ENCODE measurements at regions not wholly inside any gene's neighbourhood (a gene's known extent, or its start where the extent isn't known, plus 50 kb on each side); places are given as distances from the start of the nearest gene placed in this dataset.

GRCh38 chr4:59179372-59179771, 2020.8 kb upstream of the ADGRL3 start:
- TF ChIP-seq CTCF (IDR thresholded peaks at IDR 0.05; ENCODE audit: insufficient read depth, low read depth, low read length): no peak
- H3K36me3 ChIP-seq (ENCODE audit: control insufficient read depth, insufficient read depth, low read length): no peaks in the 10 kb centered on the region
- DNase-seq (ENCODE audit: low read depth): no peak
- H3K4me3 ChIP-seq (ENCODE audit: low read depth, low read length): no peak overlapping the region
- ChIA-PET POLR2A (no interaction called here), CTCF (no interaction called here)
- H3K27me3 ChIP-seq (ENCODE audit: control insufficient read depth, insufficient read depth, low read length): no peaks in the 10 kb centered on the region

- ChIA-PET POLR2A (no interaction called here), CTCF (no interaction called here)
- no peak for DNase-seq (ENCODE audit: low read depth)
- H3K4me3 ChIP-seq (ENCODE audit: low read depth, low read length): no peak overlapping the region
- no peaks in the 10 kb centered on the region for H3K36me3 ChIP-seq (ENCODE audit: control insufficient read depth, insufficient read depth, low read length)
- no peak for TF ChIP-seq CTCF (IDR thresholded peaks at IDR 0.05; ENCODE audit: insufficient read depth, low read depth, low read length)
- no peaks in the 10 kb centered on the region for H3K27me3 ChIP-seq (ENCODE audit: control insufficient read depth, insufficient read depth, low read length)
Measured at GRCh38 chr4:59180161-59180560, 2020.0 kb upstream of the ADGRL3 start.

- no peak overlapping the region for H3K4me3 ChIP-seq (ENCODE audit: low read depth, low read length)
- H3K27me3 ChIP-seq (ENCODE audit: control insufficient read depth, insufficient read depth, low read length): no peaks in the 10 kb centered on the region
- no peak for DNase-seq (ENCODE audit: low read depth)
- POLR2A ChIA-PET: no interaction called here
- TF ChIP-seq CTCF (IDR thresholded peaks at IDR 0.05; ENCODE audit: insufficient read depth, low read depth, low read length): no peak
- H3K36me3 ChIP-seq (ENCODE audit: control insufficient read depth, insufficient read depth, low read length): no peaks in the 10 kb centered on the region
- CTCF ChIA-PET: no interaction called here
Measured at GRCh38 chr4:59180969-59181368, 2019.2 kb upstream of the ADGRL3 start.

- Histone ChIP-seq H3K36me3 (ENCODE audit: control insufficient read depth, insufficient read depth, low read length) (no peaks in the 10 kb centered on the region), H3K27me3 (ENCODE audit: control insufficient read depth, insufficient read depth, low read length) (no peaks in the 10 kb centered on the region), H3K4me3 (ENCODE audit: low read depth, low read length) (no peak overlapping the region)
- ChIA-PET CTCF (no interaction called here), POLR2A (no interaction called here)
- DNase-seq (ENCODE audit: low read depth): no peak
- TF ChIP-seq CTCF (IDR thresholded peaks at IDR 0.05; ENCODE audit: insufficient read depth, low read depth, low read length): no peak
Measured at GRCh38 chr4:59195839-59196238, 2004.3 kb upstream of the ADGRL3 start.

GRCh38 chr4:59200992-59201391, 1999.1 kb upstream of the ADGRL3 start:
- no peaks in the 10 kb centered on the region for H3K27me3 ChIP-seq (ENCODE audit: control insufficient read depth, insufficient read depth, low read length)
- H3K36me3 ChIP-seq (ENCODE audit: control insufficient read depth, insufficient read depth, low read length): no peaks in the 10 kb centered on the region
- ChIA-PET POLR2A (no interaction called here), CTCF (no interaction called here)
- no peak for TF ChIP-seq CTCF (IDR thresholded peaks at IDR 0.05; ENCODE audit: insufficient read depth, low read depth, low read length)
- H3K4me3 ChIP-seq (ENCODE audit: low read depth, low read length): no peak overlapping the region
- DNase-seq (ENCODE audit: low read depth): no peak
